HG02763 (cell line): ENCODE measurements at regions not wholly inside any gene's neighbourhood (a gene's known extent, or its start where the extent isn't known, plus 50 kb on each side); places are given as distances from the start of the nearest gene placed in this dataset.
"Not testable (repeated sequence)": the region's sequence is repeated elsewhere in the genome, so short reads cannot be mapped to it uniquely, and the experiment has no call there.

Source experiments
- ATAC-seq: cut with Tn5 transposase; IDR thresholded peaks from one replicate; pipeline ENCODE4 v1.9.1; 2021; ENCODE audit warnings: mild to moderate bottlenecking, moderate library complexity; ENCODE audit not compliant: unreplicated experiment

- ATAC-seq, result no peak
Measured at GRCh38 chr1:198932351-198932991, 293.6 kb downstream of the PTPRC start.

GRCh38 chr1:198933515-198934222, 294.8 kb downstream of the PTPRC start:
- ATAC-seq, result no peak

- ATAC-seq, result no peak
Measured at GRCh38 chr1:198934426-198934825, 295.6 kb downstream of the PTPRC start.

GRCh38 chr1:198934901-198935305, 296.1 kb downstream of the PTPRC start:
- no peak for ATAC-seq

- ATAC-seq, result peak; percentile 52
Measured at GRCh38 chr1:198935306-198935921, 296.6 kb downstream of the PTPRC start.

- no peak for ATAC-seq
Measured at GRCh38 chr1:198936371-198937083, 297.7 kb downstream of the PTPRC start.

GRCh38 chr1:198937231-198938031, 298.6 kb downstream of the PTPRC start:
- peak; percentile 90 for ATAC-seq

GRCh38 chr1:198939286-198939685, 300.4 kb downstream of the PTPRC start:
- no peak for ATAC-seq

GRCh38 chr1:198939956-198940355, 301.1 kb downstream of the PTPRC start:
- ATAC-seq, result no peak

- no peak for ATAC-seq
Measured at GRCh38 chr1:198942466-198942865, 303.6 kb downstream of the PTPRC start.

GRCh38 chr1:198943484-198944187, 304.8 kb downstream of the PTPRC start:
- ATAC-seq, result no peak

GRCh38 chr1:198947456-198947855, 308.6 kb downstream of the PTPRC start:
- no peak for ATAC-seq

- ATAC-seq, result no peak
Measured at GRCh38 chr1:198948895-198949659, 310.2 kb downstream of the PTPRC start.

GRCh38 chr1:198950036-198950435, 311.2 kb downstream of the PTPRC start:
- ATAC-seq, result no peak

GRCh38 chr1:198955085-198955484, 316.2 kb downstream of the PTPRC start:
- no peak for ATAC-seq

- ATAC-seq, result no peak
Measured at GRCh38 chr1:198957044-198957443, 318.2 kb downstream of the PTPRC start.

GRCh38 chr1:198959032-198959431, 320.2 kb downstream of the PTPRC start:
- no peak for ATAC-seq

GRCh38 chr1:198959676-198960075, 320.8 kb downstream of the PTPRC start:
- no peak for ATAC-seq

- not testable (repeated sequence) for ATAC-seq
Measured at GRCh38 chr1:198963796-198964195, 325.0 kb downstream of the PTPRC start.
